ENCODE measurements at regions not wholly inside any gene's neighbourhood (a gene's known extent, or its start where the extent isn't known, plus 50 kb on each side); places are given as distances from the start of the nearest gene placed in this dataset.
A peak's percentile ranks its signal among the peaks of the same experiment; 100 is the strongest.

GRCh38 chr12:3365463-3366411 lies 125.3 kb upstream of the PRMT8 start:
- Histone ChIP-seq H3K9ac (ENCODE audit: low read depth in 1 of 3, low read length in 3 of 3) (no peak overlapping the region), H3K27me3 (ENCODE audit: control insufficient read depth in 3 of 3, insufficient read depth in 3 of 3, low read length in 3 of 3) (peaks cover 29 to 54% (median 36%) of the 10 kb centered on the region in 3 donors), H3K4me1 (ENCODE audit: control insufficient read depth in 3 of 3, insufficient read depth in 3 of 3, low read length in 3 of 3) (peaks cover 4 to 6% (median 4%) of the 10 kb centered on the region in 3 donors), H3K4me3 (ENCODE audit: low read length in 3 of 3) (peak overlapping the region in 1 of 3 donors; percentile 13), H3K9me3 (ENCODE audit: control insufficient read depth in 3 of 3, low read length in 3 of 3) (no peaks in the 10 kb centered on the region), H3K36me3 (ENCODE audit: control insufficient read depth in 3 of 3, insufficient read depth in 3 of 3, low read length in 3 of 3) (no peaks in the 10 kb centered on the region), H3K27ac (ENCODE audit: low read depth, low read length) (no peak overlapping the region)

GRCh38 chr12:3366451-3367110 lies 124.4 kb upstream of the PRMT8 start:
- H3K4me1 ChIP-seq (ENCODE audit: control insufficient read depth in 3 of 3, insufficient read depth in 3 of 3, low read length in 3 of 3): peaks cover 4 to 6% (median 4%) of the 10 kb centered on the region in 3 donors
- no peak overlapping the region for H3K4me3 ChIP-seq (ENCODE audit: low read length in 3 of 3)
- H3K27me3 ChIP-seq (ENCODE audit: control insufficient read depth in 3 of 3, insufficient read depth in 3 of 3, low read length in 3 of 3): peaks cover 29 to 54% (median 36%) of the 10 kb centered on the region in 3 donors
- H3K36me3 ChIP-seq (ENCODE audit: control insufficient read depth in 3 of 3, insufficient read depth in 3 of 3, low read length in 3 of 3): no peaks in the 10 kb centered on the region
- H3K9ac ChIP-seq (ENCODE audit: low read depth in 1 of 3, low read length in 3 of 3): no peak overlapping the region
- no peaks in the 10 kb centered on the region for H3K9me3 ChIP-seq (ENCODE audit: control insufficient read depth in 3 of 3, low read length in 3 of 3)
- no peak overlapping the region for H3K27ac ChIP-seq (ENCODE audit: low read depth, low read length)

GRCh38 chr12:3367750-3368444 lies 123.1 kb upstream of the PRMT8 start:
- H3K27ac ChIP-seq (ENCODE audit: low read depth, low read length): no peak overlapping the region
- H3K9me3 ChIP-seq (ENCODE audit: control insufficient read depth in 3 of 3, low read length in 3 of 3): no peaks in the 10 kb centered on the region
- H3K27me3 ChIP-seq (ENCODE audit: control insufficient read depth in 3 of 3, insufficient read depth in 3 of 3, low read length in 3 of 3): peaks cover 29 to 45% (median 36%) of the 10 kb centered on the region in 3 donors
- H3K36me3 ChIP-seq (ENCODE audit: control insufficient read depth in 3 of 3, insufficient read depth in 3 of 3, low read length in 3 of 3): no peaks in the 10 kb centered on the region
- H3K4me3 ChIP-seq (ENCODE audit: low read length in 3 of 3): no peak overlapping the region
- H3K4me1 ChIP-seq (ENCODE audit: control insufficient read depth in 3 of 3, insufficient read depth in 3 of 3, low read length in 3 of 3): peaks cover 4 to 6% (median 4%) of the 10 kb centered on the region in 3 donors
- H3K9ac ChIP-seq (ENCODE audit: low read depth in 1 of 3, low read length in 3 of 3): no peak overlapping the region

- Histone ChIP-seq H3K4me3 (ENCODE audit: low read length in 3 of 3) (no peak overlapping the region), H3K27ac (ENCODE audit: low read depth, low read length) (no peak overlapping the region), H3K27me3 (ENCODE audit: control insufficient read depth in 3 of 3, insufficient read depth in 3 of 3, low read length in 3 of 3) (peaks cover 13 to 21% (median 20%) of the 10 kb centered on the region in 3 donors), H3K9ac (ENCODE audit: low read depth in 1 of 3, low read length in 3 of 3) (no peak overlapping the region), H3K9me3 (ENCODE audit: control insufficient read depth in 3 of 3, low read length in 3 of 3) (no peaks in the 10 kb centered on the region), H3K4me1 (ENCODE audit: control insufficient read depth in 3 of 3, insufficient read depth in 3 of 3, low read length in 3 of 3) (no peaks in the 10 kb centered on the region), H3K36me3 (ENCODE audit: control insufficient read depth in 3 of 3, insufficient read depth in 3 of 3, low read length in 3 of 3) (no peaks in the 10 kb centered on the region)
Observed at GRCh38 chr12:3371018-3371417, 120.0 kb upstream of the PRMT8 start.

GRCh38 chr12:3375326-3375725 lies 115.7 kb upstream of the PRMT8 start:
- Histone ChIP-seq H3K9ac (ENCODE audit: low read depth in 1 of 3, low read length in 3 of 3) (no peak overlapping the region), H3K9me3 (ENCODE audit: control insufficient read depth in 3 of 3, low read length in 3 of 3) (no peaks in the 10 kb centered on the region), H3K27ac (ENCODE audit: low read depth, low read length) (no peak overlapping the region), H3K27me3 (ENCODE audit: control insufficient read depth in 3 of 3, insufficient read depth in 3 of 3, low read length in 3 of 3) (peaks cover 0 to 7% (median 0%) of the 10 kb centered on the region in 3 donors), H3K4me1 (ENCODE audit: control insufficient read depth in 3 of 3, insufficient read depth in 3 of 3, low read length in 3 of 3) (no peaks in the 10 kb centered on the region), H3K4me3 (ENCODE audit: low read length in 3 of 3) (no peak overlapping the region), H3K36me3 (ENCODE audit: control insufficient read depth in 3 of 3, insufficient read depth in 3 of 3, low read length in 3 of 3) (no peaks in the 10 kb centered on the region)

- Histone ChIP-seq H3K36me3 (ENCODE audit: control insufficient read depth in 3 of 3, insufficient read depth in 3 of 3, low read length in 3 of 3) (no peaks in the 10 kb centered on the region), H3K9me3 (ENCODE audit: control insufficient read depth in 3 of 3, low read length in 3 of 3) (no peaks in the 10 kb centered on the region), H3K9ac (ENCODE audit: low read depth in 1 of 3, low read length in 3 of 3) (no peak overlapping the region), H3K27me3 (ENCODE audit: control insufficient read depth in 3 of 3, insufficient read depth in 3 of 3, low read length in 3 of 3) (peaks cover 0 to 7% (median 0%) of the 10 kb centered on the region in 3 donors), H3K4me1 (ENCODE audit: control insufficient read depth in 3 of 3, insufficient read depth in 3 of 3, low read length in 3 of 3) (no peaks in the 10 kb centered on the region), H3K27ac (ENCODE audit: low read depth, low read length) (no peak overlapping the region), H3K4me3 (ENCODE audit: low read length in 3 of 3) (no peak overlapping the region)
Observed at GRCh38 chr12:3376779-3377455, 114.1 kb upstream of the PRMT8 start.

- peaks cover 0 to 4% (median 0%) of the 10 kb centered on the region in 3 donors for H3K27me3 ChIP-seq (ENCODE audit: control insufficient read depth in 3 of 3, insufficient read depth in 3 of 3, low read length in 3 of 3)
Observed at GRCh38 chr12:3378655-3379054, 112.3 kb upstream of the PRMT8 start.

GRCh38 chr12:3379079-3379478 lies 111.9 kb upstream of the PRMT8 start:
- no peak overlapping the region for H3K4me3 ChIP-seq (ENCODE audit: low read length in 3 of 3)
- H3K9ac ChIP-seq (ENCODE audit: low read depth in 1 of 3, low read length in 3 of 3): no peak overlapping the region
- H3K36me3 ChIP-seq (ENCODE audit: control insufficient read depth in 3 of 3, insufficient read depth in 3 of 3, low read length in 3 of 3): no peaks in the 10 kb centered on the region
- H3K4me1 ChIP-seq (ENCODE audit: control insufficient read depth in 3 of 3, insufficient read depth in 3 of 3, low read length in 3 of 3): no peaks in the 10 kb centered on the region
- no peaks in the 10 kb centered on the region for H3K9me3 ChIP-seq (ENCODE audit: control insufficient read depth in 3 of 3, low read length in 3 of 3)
- H3K27ac ChIP-seq (ENCODE audit: low read depth, low read length): no peak overlapping the region
- peaks cover 0 to 4% (median 0%) of the 10 kb centered on the region in 3 donors for H3K27me3 ChIP-seq (ENCODE audit: control insufficient read depth in 3 of 3, insufficient read depth in 3 of 3, low read length in 3 of 3)

More at GRCh38 chr12:3378655-3379054, 112.3 kb upstream of the PRMT8 start:
- no peak overlapping the region for H3K4me3 ChIP-seq (ENCODE audit: low read length in 3 of 3)
- H3K4me1 ChIP-seq (ENCODE audit: control insufficient read depth in 3 of 3, insufficient read depth in 3 of 3, low read length in 3 of 3): no peaks in the 10 kb centered on the region
- no peak overlapping the region for H3K9ac ChIP-seq (ENCODE audit: low read depth in 1 of 3, low read length in 3 of 3)
- no peak overlapping the region for H3K27ac ChIP-seq (ENCODE audit: low read depth, low read length)
- H3K9me3 ChIP-seq (ENCODE audit: control insufficient read depth in 3 of 3, low read length in 3 of 3): no peaks in the 10 kb centered on the region
- no peaks in the 10 kb centered on the region for H3K36me3 ChIP-seq (ENCODE audit: control insufficient read depth in 3 of 3, insufficient read depth in 3 of 3, low read length in 3 of 3)

- H3K9ac ChIP-seq (ENCODE audit: low read depth in 1 of 3, low read length in 3 of 3): no peak overlapping the region
- H3K27ac ChIP-seq (ENCODE audit: low read depth, low read length): no peak overlapping the region
- no peaks in the 10 kb centered on the region for H3K4me1 ChIP-seq (ENCODE audit: control insufficient read depth in 3 of 3, insufficient read depth in 3 of 3, low read length in 3 of 3)
Observed at GRCh38 chr12:3380200-3381043, 110.6 kb upstream of the PRMT8 start.

More at GRCh38 chr12:3380200-3381043, 110.6 kb upstream of the PRMT8 start:
- no peak overlapping the region for H3K4me3 ChIP-seq (ENCODE audit: low read length in 3 of 3)
- H3K9me3 ChIP-seq (ENCODE audit: control insufficient read depth in 3 of 3, low read length in 3 of 3): no peaks in the 10 kb centered on the region
- H3K27me3 ChIP-seq (ENCODE audit: control insufficient read depth in 3 of 3, insufficient read depth in 3 of 3, low read length in 3 of 3): peaks cover 0 to 4% (median 0%) of the 10 kb centered on the region in 3 donors
- H3K36me3 ChIP-seq (ENCODE audit: control insufficient read depth in 3 of 3, insufficient read depth in 3 of 3, low read length in 3 of 3): no peaks in the 10 kb centered on the region

Measured in skeletal muscle tissue (tissue), 3 donors.